HepG2 (cell line): ENCODE measurements at regions not wholly inside any gene's neighbourhood (a gene's known extent, or its start where the extent isn't known, plus 50 kb on each side); places are given as distances from the start of the nearest gene placed in this dataset.

Source experiments
- EHMT2 ChIP-seq: fragments of 200-600 bp; sonication (generic); IDR thresholded peaks from 2 replicates; pipeline ENCODE4 v1.7.0; 2017; ENCODE audit warnings: antibody characterized with exemption, low read depth, low read length, borderline replicate concordance
- EZH2 ChIP-seq: conservative IDR thresholded peaks from 2 replicates; pipeline ENCODE4 v1.6.1; 2012; ENCODE audit warnings: mild to moderate bottlenecking, low read depth, low read length, moderate library complexity
- IRF2 ChIP-seq: IDR thresholded peaks from 2 replicates; pipeline ENCODE4 v1.6.1; 2018; ENCODE audit warnings: missing genetic modification reagents, missing compliant biosample characterization
- PHF20 ChIP-seq: sonication (generic); formaldehyde crosslinking; IDR thresholded peaks from 2 replicates; pipeline ENCODE4 v1.5.0; 2020; ENCODE audit warnings: mild to moderate bottlenecking, missing genetic modification reagents
- POLR2AphosphoS5 ChIP-seq: IDR thresholded peaks from 2 replicates; pipeline ENCODE4 v1.6.1; 2012; ENCODE audit warnings: low read depth, low read length
- RAD21 ChIP-seq: fragments of 450-650 bp; formaldehyde crosslinking; IDR thresholded peaks from 2 replicates; pipeline ENCODE4 v1.5.0; 2020; ENCODE audit warnings: mild to moderate bottlenecking
- SMAD9 ChIP-seq: sonication (generic); formaldehyde crosslinking; IDR thresholded peaks from 2 replicates; pipeline ENCODE4 v1.5.1; 2020; ENCODE audit warnings: mild to moderate bottlenecking, missing genetic modification reagents
- SP2 ChIP-seq: sonication (generic); formaldehyde crosslinking; IDR thresholded peaks from 2 replicates; pipeline ENCODE4 v1.5.1; 2020; ENCODE audit warnings: mild to moderate bottlenecking, missing genetic modification reagents
- TF ChIP-seq, protein P1 (sequence below): IDR thresholded peaks from 2 replicates; pipeline ENCODE4 v1.6.1; 2016
- TF ChIP-seq, protein P2 (sequence below), 2 experiments: sonication (generic) in 1 of 2; formaldehyde crosslinking in 1 of 2; IDR thresholded peaks; 2 replicates each; pipeline versions ENCODE4 v1.5.1 to v1.6.1; 2011 to 2020; ENCODE audit warnings: borderline replicate concordance in 1 of 2, low read depth in 1 of 2, low read length in 1 of 2, mild to moderate bottlenecking in 1 of 2, missing genetic modification reagents in 1 of 2, moderate library complexity in 1 of 2

DNA sequence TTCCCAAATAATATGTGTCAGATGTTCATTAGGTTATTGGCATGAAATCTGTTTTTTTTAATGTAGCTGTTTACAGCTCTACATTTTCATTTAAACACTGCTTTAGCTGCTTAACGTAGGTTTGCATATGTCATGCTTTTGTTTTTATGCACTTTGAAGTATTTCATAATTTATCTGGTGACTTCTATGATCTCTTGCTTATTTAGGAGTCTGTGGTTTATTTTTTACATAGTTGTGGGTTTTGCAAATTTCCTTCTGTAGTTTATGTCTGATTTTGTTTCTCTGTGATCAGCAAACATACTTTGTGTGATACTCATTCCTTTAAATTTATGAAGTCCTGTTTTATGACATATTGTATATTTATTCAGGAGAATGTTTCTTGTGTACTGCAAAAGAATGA lies 606.5 kb upstream of the PFKP start:
- TF ChIP-seq, protein P1, sequence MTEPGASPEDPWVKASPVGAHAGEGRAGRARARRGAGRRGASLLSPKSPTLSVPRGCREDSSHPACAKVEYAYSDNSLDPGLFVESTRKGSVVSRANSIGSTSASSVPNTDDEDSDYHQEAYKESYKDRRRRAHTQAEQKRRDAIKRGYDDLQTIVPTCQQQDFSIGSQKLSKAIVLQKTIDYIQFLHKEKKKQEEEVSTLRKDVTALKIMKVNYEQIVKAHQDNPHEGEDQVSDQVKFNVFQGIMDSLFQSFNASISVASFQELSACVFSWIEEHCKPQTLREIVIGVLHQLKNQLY (CRISPR knock-in tag), result no peak
- TF ChIP-seq IRF2 (CRISPR knock-in tag) (no peak), EZH2 (no peak), POLR2AphosphoS5 (no peak), SP2 (CRISPR knock-in tag) (no peak), RAD21 (CRISPR knock-in tag) (no peak), EHMT2 (no peak), PHF20 (CRISPR knock-in tag) (no peak), SMAD9 (no peak)
- TF ChIP-seq, protein P2, sequence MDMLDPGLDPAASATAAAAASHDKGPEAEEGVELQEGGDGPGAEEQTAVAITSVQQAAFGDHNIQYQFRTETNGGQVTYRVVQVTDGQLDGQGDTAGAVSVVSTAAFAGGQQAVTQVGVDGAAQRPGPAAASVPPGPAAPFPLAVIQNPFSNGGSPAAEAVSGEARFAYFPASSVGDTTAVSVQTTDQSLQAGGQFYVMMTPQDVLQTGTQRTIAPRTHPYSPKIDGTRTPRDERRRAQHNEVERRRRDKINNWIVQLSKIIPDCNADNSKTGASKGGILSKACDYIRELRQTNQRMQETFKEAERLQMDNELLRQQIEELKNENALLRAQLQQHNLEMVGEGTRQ (IDR thresholded peaks at IDR 0.05; ENCODE audit: low read depth, low read length), result no peak
- TF ChIP-seq, protein P2 (CRISPR knock-in tag; IDR thresholded peaks at IDR 0.05; ENCODE audit: borderline replicate concordance), result no peak
